GM19043 (cell line): ENCODE measurements at regions not wholly inside any gene's neighbourhood (a gene's known extent, or its start where the extent isn't known, plus 50 kb on each side); places are given as distances from the start of the nearest gene placed in this dataset.
"Not testable (repeated sequence)": the region's sequence is repeated elsewhere in the genome, so short reads cannot be mapped to it uniquely, and the experiment has no call there.

Experiments used
- ATAC-seq: cut with Tn5 transposase; IDR thresholded peaks from one replicate; pipeline ENCODE4 v1.9.1; 2021; ENCODE audit warnings: low read depth; ENCODE audit not compliant: unreplicated experiment

DNA sequence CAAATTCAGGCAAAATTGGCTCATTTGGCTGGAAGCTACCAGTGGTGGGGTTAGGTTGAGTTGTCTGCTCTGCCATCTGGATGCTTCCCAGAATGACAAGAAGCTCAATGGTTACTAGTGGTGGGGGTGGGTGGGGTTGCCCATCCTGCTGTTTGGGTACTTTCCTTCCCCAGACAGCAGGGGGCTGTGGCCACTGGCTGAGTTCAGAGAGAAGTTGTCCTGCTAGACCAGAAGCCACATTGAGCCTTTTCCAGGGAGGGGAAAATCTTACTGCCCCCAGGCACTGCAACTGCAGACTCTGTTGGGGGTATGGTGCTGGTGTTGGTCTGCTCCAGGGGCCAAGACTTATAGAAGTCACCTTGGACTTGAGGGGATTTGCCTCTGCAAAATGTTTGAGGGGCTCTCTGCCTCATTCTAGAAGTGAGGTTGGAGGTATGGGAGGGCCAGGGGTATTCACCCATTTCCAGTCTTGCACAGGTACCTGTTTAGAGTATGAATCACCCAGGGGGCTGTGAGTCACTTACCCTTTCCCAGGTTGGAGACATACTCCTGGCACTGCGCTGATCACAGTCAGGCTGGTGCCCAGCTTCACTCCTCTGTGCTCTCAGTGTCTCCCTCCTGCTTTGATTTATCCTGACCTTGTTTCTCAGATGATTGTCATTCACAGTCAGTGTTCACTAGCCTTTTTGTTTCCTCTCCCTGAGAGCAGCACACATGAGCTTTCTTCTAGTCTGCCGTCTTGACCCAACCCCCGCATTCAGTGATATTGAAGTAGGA lies 89.1 kb upstream of the NEGR1 start:
- no peak for ATAC-seq

GRCh38 chr1:72370836-72371235 lies 88.5 kb upstream of the NEGR1 start:
- ATAC-seq, result not testable (repeated sequence)

DNA sequence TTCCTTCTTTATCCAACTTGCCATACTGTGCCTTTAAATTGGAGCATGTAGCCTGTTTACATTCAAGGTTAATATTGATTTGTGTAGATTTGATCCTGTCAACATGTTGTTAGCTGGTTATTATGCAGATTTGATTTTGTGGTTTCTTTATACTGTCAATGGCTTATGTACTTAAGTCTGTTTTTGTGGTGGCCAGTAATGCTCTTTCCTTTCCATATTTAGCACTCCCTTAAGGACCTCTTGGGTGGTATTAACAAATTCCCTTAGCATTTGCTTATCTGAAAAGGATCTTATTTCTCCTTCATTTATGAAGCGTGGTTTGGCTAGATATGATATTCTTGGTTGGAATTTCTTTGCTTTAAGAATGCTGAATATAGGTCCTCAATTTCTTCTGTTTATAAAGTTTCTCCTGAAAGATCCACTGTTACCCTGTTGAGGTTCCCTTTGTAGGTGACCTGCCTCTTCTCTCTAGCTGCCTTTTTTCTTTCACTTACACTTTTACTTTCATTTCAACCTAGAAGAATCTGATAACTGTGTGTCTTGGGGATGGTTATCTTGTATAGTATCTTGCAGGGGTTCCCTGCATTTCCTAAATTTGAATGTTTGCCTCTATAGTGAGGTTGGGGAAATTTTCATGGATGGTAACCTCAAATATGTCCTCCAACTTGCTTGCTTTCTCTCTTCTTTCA lies 86.9 kb upstream of the NEGR1 start:
- no peak for ATAC-seq

GRCh38 chr1:72366466-72366865 lies 84.1 kb upstream of the NEGR1 start:
- no peak for ATAC-seq

- ATAC-seq, result no peak
These were observed 83.4 kb upstream of the NEGR1 start for GRCh38 chr1:72365693-72366092.

DNA sequence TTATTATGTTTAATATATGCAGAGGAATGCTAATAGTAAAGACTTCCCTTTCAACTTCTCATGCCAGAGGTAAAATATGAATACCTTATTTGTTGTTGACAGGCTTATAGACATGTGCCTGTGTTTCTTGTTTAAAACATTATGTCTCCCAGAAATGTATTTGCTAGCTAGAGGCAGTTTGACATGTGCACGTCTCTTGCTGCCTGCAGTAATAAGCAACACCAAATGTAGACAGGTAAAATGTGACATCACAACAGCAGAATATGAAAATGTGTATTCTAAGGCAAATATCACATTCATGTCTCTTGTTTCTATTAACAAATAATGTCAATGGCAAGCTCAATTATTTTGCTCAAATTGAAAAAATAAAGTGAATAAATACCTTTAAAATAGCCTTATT lies 80.2 kb upstream of the NEGR1 start:
- no peak for ATAC-seq

- ATAC-seq, result no peak
These were observed 75.1 kb upstream of the NEGR1 start for GRCh38 chr1:72357411-72357810.

DNA sequence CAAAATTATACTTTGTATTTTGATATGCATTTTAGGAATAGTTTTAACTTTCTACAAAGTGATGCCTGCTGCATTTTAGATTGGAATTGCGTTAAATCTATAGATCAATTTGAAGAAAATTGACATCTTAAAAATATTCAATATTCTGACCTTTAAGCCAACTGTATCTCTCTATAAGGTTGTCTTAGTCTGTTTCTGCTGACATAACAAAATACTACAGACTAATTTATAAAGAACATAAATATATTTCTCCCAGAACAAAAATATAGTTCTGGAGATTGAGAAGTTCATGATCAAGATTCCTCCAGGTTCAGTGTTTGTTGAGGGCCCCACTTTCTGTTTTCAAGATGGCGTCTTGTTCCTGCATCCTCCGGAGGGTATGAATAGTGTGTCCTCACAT lies 73.6 kb upstream of the NEGR1 start:
- no peak for ATAC-seq

DNA sequence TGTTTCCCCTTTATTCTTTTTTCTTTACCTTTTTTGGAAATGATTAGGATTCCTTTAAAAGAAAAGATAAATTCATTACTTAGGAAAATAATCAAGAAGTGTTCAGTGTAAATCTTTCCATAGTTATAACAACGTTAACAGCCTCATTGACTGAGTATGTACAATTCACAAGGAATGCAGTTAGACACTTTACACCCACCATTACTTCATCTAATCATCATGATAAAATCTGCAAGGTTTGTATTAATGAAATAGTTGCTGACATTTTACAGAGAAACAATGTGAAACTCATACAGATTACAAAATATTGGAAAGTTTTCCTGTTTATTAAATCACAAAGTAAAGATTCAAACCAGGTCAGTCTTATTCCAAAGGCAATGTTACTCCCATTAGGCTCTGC lies 59.3 kb upstream of the NEGR1 start:
- ATAC-seq, result no peak

GRCh38 chr1:72336776-72337175 lies 54.4 kb upstream of the NEGR1 start:
- no peak for ATAC-seq
